ENCODE measurements at regions not wholly inside any gene's neighbourhood (a gene's known extent, or its start where the extent isn't known, plus 50 kb on each side); places are given as distances from the start of the nearest gene placed in this dataset.
A peak's percentile ranks its signal among the peaks of the same experiment; 100 is the strongest.
"Not testable (repeated sequence)": the region's sequence is repeated elsewhere in the genome, so short reads cannot be mapped to it uniquely, and the experiment has no call there.

DNA sequence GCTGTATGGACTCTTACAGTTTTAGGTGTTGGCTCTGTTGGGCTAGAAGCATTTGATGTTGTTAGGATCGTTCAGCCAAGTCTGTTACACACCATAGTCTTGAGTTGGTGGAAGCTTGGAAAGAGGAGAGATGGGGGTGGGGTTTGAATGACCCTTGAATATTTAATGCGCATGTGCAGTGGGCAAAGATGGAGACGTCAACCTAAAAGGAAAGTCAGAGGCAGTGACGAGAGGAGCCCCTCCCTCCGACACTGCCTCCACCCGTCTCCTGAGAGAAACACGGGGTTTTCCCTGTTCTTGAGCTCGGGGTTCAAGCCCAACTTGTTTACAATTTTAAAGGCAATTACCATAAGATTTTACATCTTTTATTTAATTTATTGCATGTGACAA lies 311.4 kb downstream of the SHQ1 start:
- no peak for DNase-seq (ENCODE audit: low read depth, low spot score)

DNA sequence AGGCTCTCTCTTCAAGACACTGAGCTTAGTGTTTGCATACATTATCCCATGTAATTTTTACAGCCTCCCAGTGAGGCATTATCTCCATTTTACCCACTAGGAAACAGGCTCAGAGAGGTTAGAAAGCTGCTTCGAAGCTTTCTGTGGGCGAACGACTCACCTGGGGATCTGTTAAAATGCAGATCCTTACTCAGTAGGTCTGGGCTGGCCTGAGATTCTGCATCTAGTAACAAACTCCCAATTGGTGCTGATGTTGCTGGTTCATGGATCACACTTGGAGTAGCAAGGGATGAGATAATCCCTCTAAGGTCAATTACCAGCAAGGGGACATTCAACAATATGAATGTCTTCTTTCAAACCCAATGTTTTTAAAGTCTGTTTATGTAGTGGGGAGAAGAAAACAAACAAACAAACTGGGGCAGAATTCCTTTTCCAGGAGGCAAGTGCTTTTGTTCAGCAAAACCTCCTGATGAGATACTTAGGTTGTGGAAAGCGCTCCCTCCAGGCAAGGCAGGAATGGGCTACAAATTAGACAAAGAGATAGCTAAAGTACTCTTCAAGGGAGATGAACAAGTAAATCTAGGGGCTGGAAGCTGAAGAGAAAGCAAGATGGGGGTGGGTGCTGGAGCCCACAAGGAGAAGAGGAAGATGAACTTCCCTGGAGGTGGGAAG lies 311.9 kb downstream of the SHQ1 start:
- no peak for DNase-seq (ENCODE audit: low read depth, low spot score)

DNA sequence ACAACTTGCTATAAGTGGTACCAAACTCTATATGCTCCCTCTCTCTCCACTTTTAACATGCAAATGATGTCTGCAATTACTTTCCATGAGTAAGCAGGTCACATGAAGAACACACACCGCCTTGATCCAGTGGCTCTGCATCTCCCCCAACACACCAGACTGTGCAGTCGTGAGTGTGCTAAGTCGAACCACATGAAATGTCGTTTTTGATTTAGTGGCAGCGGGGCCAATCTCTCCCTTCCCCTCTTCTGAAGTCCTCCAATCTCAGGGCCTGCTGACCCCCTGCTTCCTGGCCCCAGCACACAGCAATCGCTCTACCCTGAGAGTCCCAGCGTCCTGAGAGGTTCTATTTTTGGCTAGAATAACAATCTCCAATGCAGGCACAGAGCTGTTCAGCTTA lies 312.5 kb downstream of the SHQ1 start:
- no peak for DNase-seq (ENCODE audit: low read depth, low spot score)

DNA sequence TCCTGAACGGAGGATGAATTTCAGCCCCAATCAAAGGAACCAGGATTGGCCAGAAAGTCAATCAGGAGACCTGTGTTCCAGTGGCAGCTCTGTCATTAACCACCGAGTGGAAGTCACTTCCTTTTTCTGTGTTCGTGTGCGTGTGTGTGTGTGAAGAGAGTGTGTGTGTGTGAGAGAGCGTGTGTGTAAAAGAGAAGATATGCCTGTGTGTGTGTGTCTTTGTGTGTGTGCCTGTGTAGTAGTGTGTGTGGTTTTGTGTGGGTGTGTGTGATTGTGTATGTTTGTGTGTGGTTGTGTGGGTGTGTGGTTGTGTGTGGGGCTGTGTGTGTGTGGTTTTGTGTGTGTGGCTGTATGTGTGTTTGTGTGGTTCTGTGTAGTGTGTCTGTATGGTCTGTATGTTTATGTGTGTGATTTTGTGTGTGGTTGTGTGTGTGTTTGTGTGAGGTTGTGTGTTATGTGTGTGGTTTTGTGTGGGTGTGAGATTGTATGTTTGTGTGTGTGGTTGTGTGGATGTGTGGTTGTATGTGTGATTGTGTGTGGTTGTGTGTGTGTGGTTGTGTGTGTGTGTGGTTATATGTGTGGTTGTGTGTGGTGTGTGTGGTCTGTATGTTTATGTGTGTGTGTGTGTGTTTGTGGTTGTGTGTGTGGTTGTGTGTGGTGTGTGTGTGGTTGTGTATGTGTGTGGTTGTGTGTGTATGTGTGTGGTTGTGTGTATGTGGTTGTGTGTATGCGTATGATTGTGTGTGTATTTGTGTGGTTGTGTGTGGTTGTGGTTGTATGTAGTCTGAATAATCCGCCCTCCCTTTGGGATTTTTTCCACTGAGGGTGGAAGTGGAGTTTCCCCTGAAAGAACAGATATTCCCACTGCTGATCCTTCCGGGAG lies 314.4 kb downstream of the SHQ1 start:
- DNase-seq (ENCODE audit: low read depth, low spot score), result no peak

DNA sequence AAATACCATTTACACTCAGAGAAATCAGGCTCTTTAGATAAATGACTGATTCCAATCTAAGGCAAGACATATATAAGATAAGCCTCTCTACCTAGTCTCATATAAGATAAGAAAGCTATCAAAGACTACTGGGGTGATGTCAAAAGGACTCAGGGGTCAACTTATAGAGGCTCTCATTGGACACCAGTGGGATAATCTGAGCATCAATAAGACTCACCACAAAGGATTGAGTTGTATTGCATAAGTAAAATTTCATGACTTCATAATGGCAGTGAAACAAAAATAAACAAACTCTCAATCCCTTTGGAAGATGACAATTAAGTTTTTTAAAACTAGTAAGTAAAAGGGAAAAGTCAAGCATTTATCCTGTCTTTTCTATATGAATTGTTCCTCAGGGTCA lies 317.8 kb downstream of the SHQ1 start:
- no peak for DNase-seq (ENCODE audit: low read depth, low spot score)

DNA sequence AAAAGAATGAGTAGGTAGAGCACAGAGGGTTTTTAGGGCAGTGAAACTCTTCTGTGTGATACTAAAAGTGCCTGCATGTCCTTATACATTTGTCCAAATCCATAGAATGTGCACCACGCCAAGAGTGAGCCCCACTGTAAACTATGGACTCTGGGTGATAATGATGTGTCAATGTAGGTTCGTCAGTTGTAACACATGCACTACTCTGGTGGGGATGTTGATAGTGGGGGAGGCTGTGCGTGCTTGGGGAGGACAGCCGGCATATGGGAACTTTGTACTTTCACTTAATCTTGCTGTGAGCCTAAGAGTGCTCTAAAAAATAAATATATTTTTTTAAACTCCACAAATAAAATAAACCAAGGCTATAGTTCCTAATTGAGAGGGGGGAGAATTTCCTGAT lies 319.2 kb downstream of the SHQ1 start:
- no peak for DNase-seq (ENCODE audit: low read depth, low spot score)

DNA sequence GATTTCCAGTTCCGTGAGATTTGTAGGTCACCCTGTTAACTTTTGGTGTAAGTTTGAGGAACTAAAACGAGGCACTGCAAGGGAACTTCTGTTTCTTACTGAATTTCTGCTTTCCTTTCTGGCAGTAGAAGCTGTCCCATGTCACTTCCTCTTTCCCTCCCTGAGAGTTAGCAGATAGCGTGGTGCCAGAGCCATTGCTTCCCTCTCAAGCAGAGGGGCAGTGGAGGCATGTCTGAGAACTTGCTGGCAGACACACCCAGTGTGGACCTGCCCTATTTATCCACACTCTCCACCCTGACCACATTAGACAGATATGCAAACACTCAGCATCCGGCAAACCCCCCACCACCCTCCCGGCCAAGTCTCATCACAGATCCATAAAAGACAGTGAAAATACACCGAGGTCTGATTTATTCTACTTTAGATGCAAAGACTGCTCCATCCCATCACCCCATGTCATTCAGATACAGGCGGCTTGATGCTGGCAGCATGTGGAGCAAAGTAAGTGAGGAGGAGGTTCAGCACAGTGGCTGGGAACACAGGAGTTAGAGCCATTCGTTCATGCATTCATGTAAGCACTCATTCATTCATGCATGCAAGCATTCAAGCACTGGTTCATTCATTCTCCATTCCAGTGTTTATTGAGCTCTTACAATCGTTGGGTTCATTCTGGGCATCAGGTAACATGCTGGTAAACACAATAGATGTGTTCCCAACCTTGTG lies 324.7 kb downstream of the SHQ1 start:
- no peak for DNase-seq (ENCODE audit: low read depth, low spot score)

DNA sequence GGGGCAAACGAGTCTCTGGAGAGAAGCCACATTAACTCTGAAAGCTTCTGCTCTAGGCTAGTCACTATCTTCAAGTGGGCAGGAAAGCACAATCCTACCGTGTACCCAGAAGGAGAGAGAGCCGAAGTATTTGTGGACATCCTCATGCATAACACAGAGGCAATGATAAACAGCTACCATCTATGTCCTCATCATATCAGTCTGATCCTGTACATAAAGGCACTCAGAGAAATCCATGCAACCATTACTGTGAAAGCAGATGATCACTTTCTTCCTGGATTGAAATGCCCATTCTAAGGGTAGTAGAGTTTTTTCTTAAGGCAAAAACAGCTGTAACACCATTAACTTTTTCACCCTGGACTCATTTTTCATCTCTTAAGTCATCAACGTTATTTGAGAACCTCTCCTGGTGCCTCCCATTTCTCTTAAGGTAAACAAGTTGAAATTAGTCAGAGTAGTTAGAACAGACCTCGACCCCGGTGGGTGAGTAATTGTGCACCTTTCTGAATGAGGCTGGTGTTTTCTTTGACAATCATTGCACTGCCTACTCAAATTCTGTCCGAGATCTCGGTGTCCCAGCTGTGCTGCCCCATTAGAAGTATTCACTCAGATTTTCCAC lies 327.4 kb downstream of the SHQ1 start:
- DNase-seq (ENCODE audit: low read depth, low spot score), result peak; percentile 47

DNA sequence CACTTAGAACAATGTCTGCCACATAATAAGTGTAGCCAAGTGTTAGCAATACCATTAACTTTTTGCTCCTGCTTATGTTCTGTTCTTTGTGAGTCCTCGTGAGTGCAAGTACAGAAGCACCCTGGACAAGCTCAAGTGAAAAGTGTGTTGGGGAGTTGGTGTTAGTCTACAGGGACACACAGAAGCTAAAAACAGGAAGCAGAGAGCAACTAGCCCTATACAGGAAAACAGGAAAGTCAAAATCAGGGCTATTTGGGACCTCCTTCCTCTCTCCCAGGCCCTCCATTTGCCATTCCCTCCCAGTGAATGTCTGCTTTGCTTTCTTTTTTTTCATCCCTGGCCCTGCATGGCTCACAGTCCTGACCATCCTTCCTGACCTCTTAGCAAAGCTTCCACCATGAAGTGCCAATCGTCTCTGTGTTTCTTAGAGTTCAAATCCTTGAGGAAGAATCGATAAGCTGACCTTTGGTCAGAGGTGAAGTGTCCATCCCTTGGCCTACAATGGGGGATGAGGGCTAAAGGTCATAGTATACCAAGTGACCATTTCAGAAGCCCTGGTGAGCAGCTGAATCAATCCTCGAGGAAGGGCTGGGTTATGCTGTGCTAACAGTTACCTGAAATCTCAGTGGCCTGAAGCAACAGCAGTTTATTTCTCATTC lies 328.2 kb downstream of the SHQ1 start:
- DNase-seq (ENCODE audit: low read depth, low spot score), result no peak

DNA sequence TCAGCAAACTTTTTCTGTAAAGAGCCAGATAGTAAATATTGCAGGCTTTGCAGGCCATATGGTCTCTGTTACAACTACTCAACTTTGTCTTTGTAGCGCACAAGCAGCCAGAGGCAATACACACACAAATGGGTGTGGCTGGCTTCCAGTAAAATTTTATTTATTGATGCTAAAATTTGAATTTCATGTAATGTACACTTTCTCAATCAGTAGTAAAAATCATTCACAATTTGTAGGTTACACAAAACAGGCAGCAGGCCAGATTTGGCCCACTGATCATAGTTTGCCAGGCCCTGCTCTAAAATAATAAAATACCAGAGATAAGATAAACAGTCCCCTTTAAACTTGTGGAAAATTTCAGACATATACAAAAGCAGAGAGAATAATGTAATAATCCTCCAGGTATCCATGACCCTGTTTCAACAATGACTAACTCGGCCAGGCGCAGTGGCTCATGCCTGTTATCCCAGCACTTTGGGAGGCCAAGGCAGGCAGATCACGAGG lies 330.3 kb downstream of the SHQ1 start:
- no peak for DNase-seq (ENCODE audit: low read depth, low spot score)

DNA sequence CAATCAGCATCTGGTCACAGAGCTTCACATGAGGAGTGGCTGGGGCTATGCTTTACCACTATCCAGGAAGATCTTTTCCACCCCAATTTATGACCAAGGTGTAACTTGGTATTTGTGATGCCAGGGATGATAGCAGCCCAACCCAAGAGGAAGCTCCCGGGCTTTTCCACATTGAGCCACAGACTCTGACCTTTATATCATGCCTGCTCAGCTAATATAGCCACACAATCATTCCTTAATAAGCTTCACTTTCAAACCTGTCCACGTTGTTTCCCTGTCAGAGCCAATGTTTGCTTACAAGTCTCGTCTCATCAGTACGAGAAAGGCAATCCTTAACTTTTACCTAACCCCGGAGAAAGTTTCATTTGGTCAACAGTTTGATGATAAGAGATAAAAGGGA lies 330.9 kb downstream of the SHQ1 start:
- DNase-seq (ENCODE audit: low read depth, low spot score), result no peak

DNA sequence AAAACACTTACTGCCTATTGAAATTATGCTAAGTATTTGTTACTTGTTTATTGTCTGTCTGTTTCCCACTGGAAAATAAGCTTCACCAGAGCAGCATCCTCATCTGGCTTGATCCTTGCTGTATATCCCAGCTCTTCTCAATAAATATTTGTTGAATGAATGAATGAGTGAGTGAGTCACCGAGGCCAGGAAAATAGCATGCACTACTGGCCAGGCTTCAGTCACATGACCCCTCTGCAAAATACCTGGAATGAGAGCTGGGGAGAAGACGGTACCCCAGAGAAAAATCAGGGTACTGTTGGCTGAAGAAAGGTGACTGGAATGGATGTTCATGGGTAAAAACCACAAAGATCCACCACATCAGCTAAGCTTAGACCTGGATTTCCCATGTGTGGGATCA lies 331.9 kb downstream of the SHQ1 start:
- no peak for DNase-seq (ENCODE audit: low read depth, low spot score)

DNA sequence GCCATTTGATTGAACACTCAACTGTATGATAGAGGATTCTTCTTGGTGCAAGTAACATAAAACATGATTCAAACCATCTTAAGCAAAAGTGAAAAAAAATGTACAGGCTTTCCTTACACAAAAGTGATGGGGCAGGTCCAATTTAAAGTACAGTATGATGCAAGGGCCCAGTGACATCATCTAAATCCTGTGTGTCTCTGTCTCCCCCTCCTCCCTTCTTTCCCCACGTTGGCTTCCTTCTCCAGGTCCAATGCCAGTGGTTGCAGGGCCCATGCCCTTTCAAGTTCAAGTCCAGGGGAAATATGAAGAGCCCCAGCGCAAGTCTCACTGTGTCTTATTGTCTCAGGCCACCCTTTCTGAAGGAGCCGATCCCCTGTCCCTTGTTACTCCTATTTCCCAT lies 332.3 kb downstream of the SHQ1 start:
- DNase-seq (ENCODE audit: low read depth, low spot score), result no peak

DNA sequence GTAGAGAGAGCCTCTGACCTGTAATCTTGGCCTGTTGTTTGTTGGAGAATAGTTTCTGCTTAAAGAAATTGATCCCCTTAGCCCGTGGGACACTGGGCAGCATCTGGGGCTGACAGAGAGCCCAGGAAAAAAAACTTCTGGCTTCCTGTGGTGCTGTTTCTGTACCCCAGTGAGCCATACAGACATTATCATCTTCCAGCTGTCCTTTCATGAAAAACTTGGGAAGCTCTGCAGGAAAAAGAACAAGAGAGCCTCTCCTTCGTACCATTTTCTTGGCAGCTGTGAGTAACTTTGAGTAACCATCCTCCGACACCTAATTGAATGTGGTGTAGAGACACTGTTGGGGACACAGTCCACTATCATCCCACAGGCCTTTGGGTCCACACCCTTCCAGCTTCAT lies 333.0 kb downstream of the SHQ1 start:
- no peak for DNase-seq (ENCODE audit: low read depth, low spot score)

DNA sequence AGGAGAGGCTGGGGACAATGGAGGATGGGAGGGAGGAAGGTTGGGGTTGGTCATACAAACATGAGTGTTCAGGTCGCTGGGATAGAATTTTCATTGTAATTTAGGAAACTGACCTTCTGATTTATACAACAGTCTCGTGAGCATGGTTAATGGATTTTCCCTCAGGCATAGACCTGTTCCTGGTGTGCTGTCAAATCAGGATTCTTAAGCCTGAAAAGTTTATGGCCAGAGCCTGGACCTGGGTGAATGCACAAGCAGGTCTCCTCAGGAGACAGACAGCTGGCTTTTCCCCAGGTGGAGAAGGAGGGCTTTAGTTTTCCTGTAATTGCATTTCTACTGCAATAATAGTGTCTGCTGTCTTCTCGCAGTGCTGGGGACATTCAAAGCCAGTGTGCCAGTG lies 338.0 kb downstream of the SHQ1 start:
- DNase-seq (ENCODE audit: low read depth, low spot score), result no peak

DNA sequence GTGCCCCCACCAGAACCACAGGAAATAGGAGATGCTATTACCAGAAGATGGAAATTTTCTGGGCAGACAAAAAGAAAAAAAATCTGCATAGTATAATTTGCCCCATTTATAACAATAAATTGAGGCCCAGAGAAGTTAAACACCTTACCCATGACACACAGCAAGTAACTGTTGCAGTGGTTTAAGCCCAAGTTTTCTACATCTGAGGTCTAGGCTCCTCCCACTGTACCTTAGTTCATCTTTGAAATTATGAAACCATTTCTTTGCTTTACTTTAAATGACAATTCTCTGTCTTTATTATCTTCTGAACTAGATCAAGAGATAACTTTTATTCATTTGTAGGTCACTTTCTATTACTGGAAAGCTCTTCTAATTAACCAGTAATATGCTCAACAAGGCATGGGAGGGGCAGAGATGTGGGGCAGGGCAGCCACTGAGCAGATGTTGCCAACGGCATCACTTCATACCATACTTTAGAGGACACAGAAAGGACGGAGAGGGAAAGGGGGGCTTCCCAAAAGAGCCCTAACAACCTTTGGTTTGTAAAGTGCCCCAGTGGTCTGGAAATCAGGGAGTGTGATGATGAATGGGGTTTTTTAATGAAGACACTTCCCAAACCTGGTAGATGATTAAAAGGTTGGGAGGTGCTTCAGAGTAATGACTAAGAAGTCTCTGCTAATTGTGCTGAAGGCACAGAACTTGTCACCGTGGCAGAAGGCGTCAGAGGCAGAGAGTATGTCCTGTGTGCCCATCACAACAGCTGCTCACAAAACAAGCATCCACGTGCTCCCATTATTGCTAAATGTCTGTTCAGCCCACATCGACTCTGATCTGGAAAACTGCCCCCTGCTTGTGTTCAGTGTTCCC lies 342.5 kb downstream of the SHQ1 start:
- DNase-seq (ENCODE audit: low read depth, low spot score), result no peak

DNA sequence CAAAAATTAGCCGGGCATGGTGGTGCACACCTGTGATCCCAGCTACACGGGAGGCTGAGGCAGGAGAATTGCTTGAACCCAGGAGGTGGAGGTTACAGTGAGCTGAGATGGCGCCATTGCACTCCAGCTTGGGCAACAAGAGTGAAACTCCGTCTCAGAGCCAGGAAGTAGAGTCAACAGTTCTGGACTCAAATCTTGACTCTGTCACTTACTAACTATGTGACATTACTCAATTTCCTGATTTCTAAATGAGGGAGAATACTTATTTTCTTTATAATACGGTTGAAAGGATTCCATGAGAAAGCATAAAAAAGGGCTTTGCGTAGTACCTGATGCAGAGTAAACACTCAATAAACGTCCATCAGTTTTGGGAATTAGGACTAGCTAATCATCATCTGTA lies 350.7 kb downstream of the SHQ1 start:
- DNase-seq (ENCODE audit: low read depth, low spot score), result not testable (repeated sequence)

DNA sequence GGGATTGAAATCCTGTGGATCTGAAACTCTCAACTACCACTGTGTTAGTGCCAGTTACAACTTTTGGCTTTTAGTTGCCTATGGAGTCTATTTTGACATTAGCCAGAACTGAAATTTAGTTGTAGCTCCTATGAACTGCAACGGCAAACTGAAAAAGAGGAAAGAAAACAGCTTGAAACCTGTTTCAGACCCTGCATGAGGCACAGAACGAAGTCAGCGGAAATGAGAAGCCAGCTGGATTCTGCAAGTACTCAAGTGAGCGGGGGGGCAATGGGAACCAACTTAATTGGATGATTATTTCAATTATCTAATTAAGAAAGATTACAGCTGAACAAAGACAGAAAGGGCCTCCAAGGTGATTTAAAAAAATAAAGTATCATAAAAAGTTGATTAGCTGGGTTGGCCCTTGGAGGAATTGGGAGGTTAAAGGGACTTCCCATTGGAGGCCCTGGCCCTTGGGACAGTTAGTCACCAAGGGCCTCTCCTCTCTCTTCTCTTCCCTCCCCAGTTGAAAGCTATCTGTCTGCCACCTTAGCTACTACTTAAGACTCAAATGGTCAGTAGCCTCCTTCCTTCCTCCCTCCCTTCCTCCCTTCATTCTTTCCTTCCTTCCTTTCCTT lies 352.1 kb downstream of the SHQ1 start:
- no peak for DNase-seq (ENCODE audit: low read depth, low spot score)

DNA sequence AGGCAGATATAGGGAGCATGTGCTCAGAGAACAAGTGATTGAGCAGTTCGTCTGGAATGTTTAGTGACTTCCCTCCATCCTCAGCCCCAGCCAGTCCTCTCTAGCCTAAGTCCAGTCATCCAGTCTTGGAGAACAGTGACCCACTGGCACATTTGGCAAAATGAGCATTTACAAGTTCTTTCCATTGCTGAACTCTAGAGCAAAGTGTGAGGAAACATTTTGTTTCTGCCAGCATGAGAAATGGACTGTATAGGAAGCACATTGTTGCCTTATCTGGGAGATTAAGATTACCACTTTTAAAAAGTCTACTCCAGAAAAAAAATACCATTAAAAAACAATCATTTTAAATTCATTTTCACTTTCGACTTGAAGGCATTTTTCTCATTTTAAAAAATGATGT lies 353.6 kb downstream of the SHQ1 start:
- DNase-seq (ENCODE audit: low read depth, low spot score), result no peak

DNA sequence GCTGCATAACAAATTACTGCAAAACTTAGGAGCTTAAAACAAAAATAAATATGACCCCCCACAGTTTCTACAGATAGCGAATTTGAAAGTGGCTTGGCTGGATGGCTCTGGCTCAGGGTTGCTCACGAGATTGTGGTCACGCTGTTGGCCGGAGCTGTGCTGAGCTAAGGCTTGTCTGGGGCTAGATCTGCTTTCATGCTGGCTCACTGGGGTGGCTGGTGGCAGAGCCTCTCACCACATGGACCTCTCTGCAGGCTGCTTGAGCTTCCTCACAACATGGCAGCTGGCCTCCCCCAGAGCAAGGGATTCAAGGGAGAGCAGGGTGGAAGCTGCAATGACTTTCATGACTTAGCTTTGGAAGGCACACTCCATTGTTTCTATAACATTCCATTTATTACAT lies 354.1 kb downstream of the SHQ1 start:
- peak; percentile 28 for DNase-seq (ENCODE audit: low read depth, low spot score)

All from astrocyte of the hippocampus (primary cell).